GM23338 (cell line): ENCODE measurements at regions not wholly inside any gene's neighbourhood (a gene's known extent, or its start where the extent isn't known, plus 50 kb on each side); places are given as distances from the start of the nearest gene placed in this dataset.
"Not testable (repeated sequence)": the region's sequence is repeated elsewhere in the genome, so short reads cannot be mapped to it uniquely, and the experiment has no call there.

Experiments used
- ATAC-seq: fragments of 200-7000 bp; cut with Tn5 transposase; 3 replicates; pipeline ENCODE4 v1.9.1; 2020
- DNase-seq: peaks from one replicate; pipeline ENCODE4 v3.0.0-alpha.2; 2015; ENCODE audit warnings: low spot score
- H2AFZ ChIP-seq: fragments of 200-600 bp; sonication (generic); 2 replicates; pipeline ENCODE4 v1.8.0; 2016; ENCODE audit warnings: antibody characterized with exemption, mild to moderate bottlenecking, moderate library complexity
- H3F3A ChIP-seq: fragments of 200-600 bp; sonication (generic); replicated peaks from 2 replicates; pipeline ENCODE4 v1.8.0; 2017; ENCODE audit warnings: antibody characterized with exemption, mixed run types, low read depth
- H3K27ac ChIP-seq: fragments of 200-600 bp; sonication (generic); 2 replicates; pipeline ENCODE4 v1.6.1; 2016; ENCODE audit warnings: low read depth
- H3K27me3 ChIP-seq: fragments of 200-600 bp; sonication (generic); 2 replicates; pipeline ENCODE4 v1.8.0; 2016; ENCODE audit warnings: mild to moderate bottlenecking, mixed run types, moderate library complexity; ENCODE audit not compliant: insufficient read depth
- H3K36me3 ChIP-seq: fragments of 200-600 bp; sonication (generic); 2 replicates; pipeline ENCODE4 v1.8.0; 2016; ENCODE audit warnings: mild to moderate bottlenecking; ENCODE audit not compliant: insufficient read depth
- H3K4me1 ChIP-seq: fragments of 200-600 bp; sonication (generic); 2 replicates; pipeline ENCODE4 v1.8.0; 2016; ENCODE audit warnings: mild to moderate bottlenecking, moderate library complexity; ENCODE audit not compliant: insufficient read depth
- H3K4me2 ChIP-seq: fragments of 200-600 bp; sonication (generic); 2 replicates; pipeline ENCODE4 v1.7.1; 2017; ENCODE audit warnings: mixed run types
- H3K4me3 ChIP-seq: fragments of 200-600 bp; sonication (generic); 2 replicates; pipeline ENCODE4 v1.6.1; 2016; ENCODE audit warnings: mixed run types
- H3K79me2 ChIP-seq: fragments of 200-600 bp; sonication (generic); replicated peaks from 2 replicates; pipeline ENCODE4 v1.8.0; 2017; ENCODE audit warnings: mild to moderate bottlenecking; ENCODE audit not compliant: insufficient read depth
- H3K9me2 ChIP-seq: fragments of 200-600 bp; sonication (generic); 2 replicates; pipeline ENCODE4 v1.8.0; 2017; ENCODE audit not compliant: insufficient read depth
- H4K20me1 ChIP-seq: fragments of 200-600 bp; sonication (generic); replicated peaks from 2 replicates; pipeline ENCODE4 v1.8.0; 2017; ENCODE audit warnings: mild to moderate bottlenecking; ENCODE audit not compliant: insufficient read depth
- H3K27ac Mint-ChIP-seq: 2 replicates; pipeline ENCODE4 v1.8.0; 2020; ENCODE audit warnings: inconsistent platforms, mild to moderate bottlenecking, moderate library complexity, mixed read lengths
- H3K27me3 Mint-ChIP-seq: 3 replicates; pipeline ENCODE4 v1.8.0; 2022; ENCODE audit warnings: low read depth, mild to moderate bottlenecking, moderate library complexity, mixed read lengths, inconsistent platforms; ENCODE audit not compliant: insufficient read depth, poor library complexity
- H3K36me3 Mint-ChIP-seq: 3 replicates; pipeline ENCODE4 v1.8.0; 2021; ENCODE audit warnings: low read depth, mild to moderate bottlenecking, inconsistent platforms, moderate library complexity, mixed read lengths
- H3K4me1 Mint-ChIP-seq: 3 replicates; pipeline ENCODE4 v1.8.0; 2020; ENCODE audit warnings: mild to moderate bottlenecking, inconsistent platforms, mixed read lengths
- H3K4me3 Mint-ChIP-seq: 3 replicates; pipeline ENCODE4 v1.8.0; 2021; ENCODE audit warnings: moderate library complexity, mild to moderate bottlenecking, inconsistent platforms, mixed read lengths
- H3K9me3 Mint-ChIP-seq: 3 replicates; pipeline ENCODE4 v1.8.0; 2020; ENCODE audit warnings: moderate library complexity, mild to moderate bottlenecking, inconsistent platforms, mixed read lengths
- EZH2 ChIP-seq: fragments of 200-600 bp; sonication (generic); IDR thresholded peaks from one replicate; pipeline ENCODE4 v1.8.0; 2017; ENCODE audit warnings: antibody characterized with exemption, mild to moderate bottlenecking, low read depth; ENCODE audit not compliant: unreplicated experiment
- EZH2phosphoT487 ChIP-seq: fragments of 200-600 bp; sonication (generic); IDR thresholded peaks from one replicate; pipeline ENCODE4 v1.8.1; 2018; ENCODE audit warnings: antibody characterized with exemption; ENCODE audit not compliant: unreplicated experiment
- JUNB ChIP-seq: IDR thresholded peaks from one replicate; pipeline ENCODE4 v1.6.1; 2016; ENCODE audit warnings: antibody characterized with exemption; ENCODE audit not compliant: unreplicated experiment
- NANOG ChIP-seq: IDR thresholded peaks from 2 replicates; pipeline ENCODE4 v1.6.1; 2016; ENCODE audit warnings: antibody characterized with exemption, borderline replicate concordance
- POLR2AphosphoS5 ChIP-seq: IDR thresholded peaks from 2 replicates; pipeline ENCODE4 v1.6.1; 2016; ENCODE audit warnings: antibody characterized with exemption, low read depth
- REST ChIP-seq: IDR thresholded peaks from one replicate; pipeline ENCODE4 v1.6.1; 2018; ENCODE audit warnings: antibody characterized with exemption; ENCODE audit not compliant: unreplicated experiment
- STAT1 ChIP-seq: IDR thresholded peaks from one replicate; pipeline ENCODE4 v1.6.1; 2016; ENCODE audit warnings: antibody characterized with exemption; ENCODE audit not compliant: unreplicated experiment
- ZNF114 ChIP-seq: fragments of 250-450 bp; sonication (Bioruptor Pico); IDR thresholded peaks from 2 replicates; pipeline ENCODE4 v1.5.0; 2020; ENCODE audit warnings: mild to moderate bottlenecking, moderate library complexity
- ZNF331 ChIP-seq: fragments of 250-450 bp; sonication (Bioruptor Pico); IDR thresholded peaks from 2 replicates; pipeline ENCODE4 v1.5.0; 2020; ENCODE audit warnings: low read depth, mild to moderate bottlenecking, moderate library complexity
- TF ChIP-seq, protein P1 (sequence below): IDR thresholded peaks from 2 replicates; pipeline ENCODE4 v1.6.1; 2016; ENCODE audit warnings: antibody characterized with exemption
- TF ChIP-seq, protein P2 (sequence below): fragments of 250-450 bp; sonication (Bioruptor Pico); IDR thresholded peaks from 2 replicates; pipeline ENCODE4 v1.5.0; 2020; ENCODE audit warnings: mild to moderate bottlenecking, moderate library complexity

GRCh38 chr12:59396519-59396918 lies 199.3 kb upstream of the SLC16A7 start (continued):
- TF ChIP-seq ZNF114 (CRISPR knock-in tag) (no peak), EZH2phosphoT487 (no peak)

GRCh38 chr12:59395310-59395709 lies 200.5 kb upstream of the SLC16A7 start:
- H3K79me2 ChIP-seq, ATAC-seq, H4K20me1 ChIP-seq, H3K36me3 ChIP-seq, H3K9me2 ChIP-seq, H2AFZ ChIP-seq, H3K27ac ChIP-seq, H3F3A ChIP-seq, H3K4me3 ChIP-seq, DNase-seq, H3K4me2 ChIP-seq, H3K4me3 Mint-ChIP-seq, H3K27me3 Mint-ChIP-seq, H3K4me1 ChIP-seq, H3K27ac Mint-ChIP-seq, H3K27me3 ChIP-seq, H3K36me3 Mint-ChIP-seq, H3K4me1 Mint-ChIP-seq: not testable (repeated sequence)
- H3K9me3 Mint-ChIP-seq: peaks cover 15% of the 10 kb centered on the region

DNA sequence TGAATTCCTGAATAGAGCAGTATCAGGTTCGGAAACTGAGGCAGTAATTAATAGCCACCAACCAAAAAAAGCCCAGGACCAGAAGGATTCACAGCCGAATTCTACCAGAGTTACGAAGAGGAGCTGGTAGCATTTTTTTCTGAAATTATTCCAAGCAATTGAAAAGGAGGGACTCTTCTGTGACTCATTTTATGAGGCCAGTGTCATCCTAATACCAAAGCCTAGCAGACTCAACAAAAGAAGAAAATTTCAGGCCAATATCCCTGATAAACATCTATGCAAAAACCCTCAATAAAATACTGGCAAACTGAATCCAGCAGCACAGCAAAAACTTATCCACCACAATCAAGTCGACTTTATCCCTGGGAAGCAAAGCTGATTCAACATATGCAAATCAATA lies 202.3 kb upstream of the SLC16A7 start:
- peaks cover 14% of the 10 kb centered on the region; the same call in 2 of the 3 replicates for H3K9me3 Mint-ChIP-seq
- Histone ChIP-seq H3K79me2 (no peaks in the 10 kb centered on the region), H2AFZ (no peak overlapping the region), H3K27me3 (no peaks in the 10 kb centered on the region), H3F3A (no peaks in the 10 kb centered on the region), H3K36me3 (no peaks in the 10 kb centered on the region), H3K4me3 (no peak overlapping the region), H4K20me1 (no peaks in the 10 kb centered on the region), H3K4me2 (no peak overlapping the region), H3K4me1 (no peaks in the 10 kb centered on the region), H3K27ac (no peak overlapping the region), H3K9me2 (0 out of 2 replicates have a peak, but pooled peaks cover 5% of the 10 kb centered on the region)
- DNase-seq (no peak), ATAC-seq (no peak)
- no peaks in the 10 kb centered on the region for H3K27me3 Mint-ChIP-seq
- H3K4me3 Mint-ChIP-seq: no peak overlapping the region
- peaks cover 2% of the 10 kb centered on the region; the same call in 1 of the 3 replicates for H3K4me1 Mint-ChIP-seq
- peaks cover 8% of the 10 kb centered on the region; the same call in 2 of the 3 replicates for H3K36me3 Mint-ChIP-seq
- no peak overlapping the region for H3K27ac Mint-ChIP-seq
- TF ChIP-seq, protein P1, sequence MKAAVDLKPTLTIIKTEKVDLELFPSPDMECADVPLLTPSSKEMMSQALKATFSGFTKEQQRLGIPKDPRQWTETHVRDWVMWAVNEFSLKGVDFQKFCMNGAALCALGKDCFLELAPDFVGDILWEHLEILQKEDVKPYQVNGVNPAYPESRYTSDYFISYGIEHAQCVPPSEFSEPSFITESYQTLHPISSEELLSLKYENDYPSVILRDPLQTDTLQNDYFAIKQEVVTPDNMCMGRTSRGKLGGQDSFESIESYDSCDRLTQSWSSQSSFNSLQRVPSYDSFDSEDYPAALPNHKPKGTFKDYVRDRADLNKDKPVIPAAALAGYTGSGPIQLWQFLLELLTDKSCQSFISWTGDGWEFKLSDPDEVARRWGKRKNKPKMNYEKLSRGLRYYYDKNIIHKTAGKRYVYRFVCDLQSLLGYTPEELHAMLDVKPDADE: no peak
- TF ChIP-seq, protein P2, sequence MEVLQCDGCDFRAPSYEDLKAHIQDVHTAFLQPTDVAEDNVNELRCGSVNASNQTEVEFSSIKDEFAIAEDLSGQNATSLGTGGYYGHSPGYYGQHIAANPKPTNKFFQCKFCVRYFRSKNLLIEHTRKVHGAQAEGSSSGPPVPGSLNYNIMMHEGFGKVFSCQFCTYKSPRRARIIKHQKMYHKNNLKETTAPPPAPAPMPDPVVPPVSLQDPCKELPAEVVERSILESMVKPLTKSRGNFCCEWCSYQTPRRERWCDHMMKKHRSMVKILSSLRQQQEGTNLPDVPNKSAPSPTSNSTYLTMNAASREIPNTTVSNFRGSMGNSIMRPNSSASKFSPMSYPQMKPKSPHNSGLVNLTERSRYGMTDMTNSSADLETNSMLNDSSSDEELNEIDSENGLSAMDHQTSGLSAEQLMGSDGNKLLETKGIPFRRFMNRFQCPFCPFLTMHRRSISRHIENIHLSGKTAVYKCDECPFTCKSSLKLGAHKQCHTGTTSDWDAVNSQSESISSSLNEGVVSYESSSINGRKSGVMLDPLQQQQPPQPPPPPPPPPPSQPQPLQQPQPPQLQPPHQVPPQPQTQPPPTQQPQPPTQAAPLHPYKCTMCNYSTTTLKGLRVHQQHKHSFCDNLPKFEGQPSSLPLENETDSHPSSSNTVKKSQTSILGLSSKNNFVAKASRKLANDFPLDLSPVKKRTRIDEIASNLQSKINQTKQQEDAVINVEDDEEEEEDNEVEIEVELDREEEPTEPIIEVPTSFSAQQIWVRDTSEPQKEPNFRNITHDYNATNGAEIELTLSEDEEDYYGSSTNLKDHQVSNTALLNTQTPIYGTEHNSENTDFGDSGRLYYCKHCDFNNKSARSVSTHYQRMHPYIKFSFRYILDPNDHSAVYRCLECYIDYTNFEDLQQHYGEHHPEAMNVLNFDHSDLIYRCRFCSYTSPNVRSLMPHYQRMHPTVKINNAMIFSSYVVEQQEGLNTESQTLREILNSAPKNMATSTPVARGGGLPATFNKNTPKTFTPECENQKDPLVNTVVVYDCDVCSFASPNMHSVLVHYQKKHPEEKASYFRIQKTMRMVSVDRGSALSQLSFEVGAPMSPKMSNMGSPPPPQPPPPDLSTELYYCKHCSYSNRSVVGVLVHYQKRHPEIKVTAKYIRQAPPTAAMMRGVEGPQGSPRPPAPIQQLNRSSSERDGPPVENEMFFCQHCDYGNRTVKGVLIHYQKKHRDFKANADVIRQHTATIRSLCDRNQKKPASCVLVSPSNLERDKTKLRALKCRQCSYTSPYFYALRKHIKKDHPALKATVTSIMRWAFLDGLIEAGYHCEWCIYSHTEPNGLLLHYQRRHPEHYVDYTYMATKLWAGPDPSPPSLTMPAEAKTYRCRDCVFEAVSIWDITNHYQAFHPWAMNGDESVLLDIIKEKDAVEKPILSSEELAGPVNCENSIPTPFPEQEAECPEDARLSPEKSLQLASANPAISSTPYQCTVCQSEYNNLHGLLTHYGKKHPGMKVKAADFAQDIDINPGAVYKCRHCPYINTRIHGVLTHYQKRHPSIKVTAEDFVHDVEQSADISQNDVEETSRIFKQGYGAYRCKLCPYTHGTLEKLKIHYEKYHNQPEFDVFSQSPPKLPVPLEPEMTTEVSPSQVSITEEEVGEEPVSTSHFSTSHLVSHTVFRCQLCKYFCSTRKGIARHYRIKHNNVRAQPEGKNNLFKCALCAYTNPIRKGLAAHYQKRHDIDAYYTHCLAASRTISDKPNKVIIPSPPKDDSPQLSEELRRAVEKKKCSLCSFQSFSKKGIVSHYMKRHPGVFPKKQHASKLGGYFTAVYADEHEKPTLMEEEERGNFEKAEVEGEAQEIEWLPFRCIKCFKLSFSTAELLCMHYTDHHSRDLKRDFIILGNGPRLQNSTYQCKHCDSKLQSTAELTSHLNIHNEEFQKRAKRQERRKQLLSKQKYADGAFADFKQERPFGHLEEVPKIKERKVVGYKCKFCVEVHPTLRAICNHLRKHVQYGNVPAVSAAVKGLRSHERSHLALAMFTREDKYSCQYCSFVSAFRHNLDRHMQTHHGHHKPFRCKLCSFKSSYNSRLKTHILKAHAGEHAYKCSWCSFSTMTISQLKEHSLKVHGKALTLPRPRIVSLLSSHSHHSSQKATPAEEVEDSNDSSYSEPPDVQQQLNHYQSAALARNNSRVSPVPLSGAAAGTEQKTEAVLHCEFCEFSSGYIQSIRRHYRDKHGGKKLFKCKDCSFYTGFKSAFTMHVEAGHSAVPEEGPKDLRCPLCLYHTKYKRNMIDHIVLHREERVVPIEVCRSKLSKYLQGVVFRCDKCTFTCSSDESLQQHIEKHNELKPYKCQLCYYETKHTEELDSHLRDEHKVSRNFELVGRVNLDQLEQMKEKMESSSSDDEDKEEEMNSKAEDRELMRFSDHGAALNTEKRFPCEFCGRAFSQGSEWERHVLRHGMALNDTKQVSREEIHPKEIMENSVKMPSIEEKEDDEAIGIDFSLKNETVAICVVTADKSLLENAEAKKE (CRISPR knock-in tag): no peak
- TF ChIP-seq EZH2phosphoT487 (no peak), EZH2 (no peak), POLR2AphosphoS5 (no peak), NANOG (no peak), STAT1 (no peak), JUNB (no peak), ZNF331 (no peak), REST (no peak), ZNF114 (CRISPR knock-in tag) (no peak)
